Endodermal cell (in vitro differentiated cells): ENCODE measurements at regions not wholly inside any gene's neighbourhood (a gene's known extent, or its start where the extent isn't known, plus 50 kb on each side); places are given as distances from the start of the nearest gene placed in this dataset.

Experiments
- DNase-seq: peaks from one replicate; pipeline ENCODE4 v3.0.0-alpha.2; 2017
- H3K27ac ChIP-seq: 2 replicates; pipeline ENCODE4 v1.5.1; 2013; ENCODE audit warnings: mild to moderate bottlenecking, low read depth, low read length, moderate library complexity
- H3K27me3 ChIP-seq: 2 replicates; pipeline ENCODE4 v1.6.1; 2013; ENCODE audit warnings: mild to moderate bottlenecking, low read length, moderate library complexity; ENCODE audit not compliant: insufficient read depth, control insufficient read depth, poor library complexity, severe bottlenecking
- H3K36me3 ChIP-seq: 2 replicates; pipeline ENCODE4 v1.7.0; 2013; ENCODE audit warnings: mild to moderate bottlenecking, low read length, moderate library complexity; ENCODE audit not compliant: control insufficient read depth, insufficient read depth
- H3K4me1 ChIP-seq: one replicate; pipeline ENCODE4 v1.7.0; 2013; ENCODE audit warnings: low read length; ENCODE audit not compliant: control insufficient read depth, insufficient read depth
- H3K4me3 ChIP-seq: 2 replicates; pipeline ENCODE4 v1.5.1; 2013; ENCODE audit warnings: mild to moderate bottlenecking, low read length, moderate library complexity
- H3K9ac ChIP-seq: 2 replicates; pipeline ENCODE4 v1.6.1; 2013; ENCODE audit warnings: mild to moderate bottlenecking, low read length, moderate library complexity; ENCODE audit not compliant: poor library complexity, severe bottlenecking; ENCODE audit errors: extremely low read depth
- H3K9me3 ChIP-seq: 2 replicates; pipeline ENCODE4 v1.6.1; 2013; ENCODE audit warnings: mild to moderate bottlenecking, low read length, moderate library complexity; ENCODE audit not compliant: control insufficient read depth
- H3K27ac Mint-ChIP-seq: 2 replicates; pipeline ENCODE4 v1.8.0; 2020; ENCODE audit warnings: mixed read lengths
- H3K27me3 Mint-ChIP-seq: 2 replicates; pipeline ENCODE4 v1.8.0; 2021; ENCODE audit warnings: mild to moderate bottlenecking, mixed read lengths; ENCODE audit not compliant: insufficient read depth
- H3K36me3 Mint-ChIP-seq: 2 replicates; pipeline ENCODE4 v1.8.0; 2020; ENCODE audit warnings: low read depth, mixed read lengths
- H3K4me1 Mint-ChIP-seq: 2 replicates; pipeline ENCODE4 v1.8.0; 2020; ENCODE audit warnings: mixed read lengths
- H3K4me3 Mint-ChIP-seq: 2 replicates; pipeline ENCODE4 v1.8.0; 2020; ENCODE audit warnings: mild to moderate bottlenecking, moderate library complexity, mixed read lengths
- H3K9me3 Mint-ChIP-seq: 2 replicates; pipeline ENCODE4 v1.8.0; 2020; ENCODE audit warnings: mild to moderate bottlenecking, mixed read lengths
- CTCF ChIP-seq: fragments of 200-600 bp; sonication (generic); conservative IDR thresholded peaks from 2 replicates; pipeline ENCODE4 v1.5.0; 2021; ENCODE audit warnings: antibody characterized with exemption, mild to moderate bottlenecking
- WGBS, 2 experiments: methylation state at CpG; one replicate each; pipeline versions ENCODE4 v1.1.5 to v1.1.7; 2013; ENCODE audit warnings: missing lambda C conversion rate in 2 of 2, mixed read lengths in 1 of 2; ENCODE audit not compliant: insufficient coverage in 1 of 2, insufficient read length in 1 of 2; 5-methylcytosine and 5-hydroxymethylcytosine counted together

- Mint-ChIP-seq H3K27ac (no peak overlapping the region), H3K4me1 (peaks cover 2% of the 10 kb centered on the region), H3K4me3 (no peak overlapping the region), H3K36me3 (no peaks in the 10 kb centered on the region), H3K27me3 (no peaks in the 10 kb centered on the region), H3K9me3 (no peaks in the 10 kb centered on the region)
- Histone ChIP-seq H3K4me3 (no peak overlapping the region), H3K9me3 (no peaks in the 10 kb centered on the region), H3K9ac (no peak overlapping the region), H3K27me3 (no peaks in the 10 kb centered on the region), H3K4me1 (no peaks in the 10 kb centered on the region), H3K36me3 (no peaks in the 10 kb centered on the region), H3K27ac (no peak overlapping the region)
- DNase-seq = no peak
- TF ChIP-seq CTCF = no peak
- WGBS, 2 experiments = 97 to 100% methylated on average over 1 to 2 of the region's 3 CpGs
Observed at GRCh38 chr1:185568155-185569123, 165.8 kb upstream of the HMCN1 start.

GRCh38 chr1:185567440-185567839 lies 166.8 kb upstream of the HMCN1 start:
- Mint-ChIP-seq H3K9me3 (no peaks in the 10 kb centered on the region), H3K4me1 (peaks cover 2% of the 10 kb centered on the region), H3K27me3 (no peaks in the 10 kb centered on the region), H3K36me3 (no peaks in the 10 kb centered on the region), H3K4me3 (no peak overlapping the region), H3K27ac (no peak overlapping the region)
- no peaks in the 10 kb centered on the region for H3K4me1 ChIP-seq
- no peaks in the 10 kb centered on the region for H3K36me3 ChIP-seq
- no peak overlapping the region for H3K4me3 ChIP-seq
- H3K27me3 ChIP-seq = no peaks in the 10 kb centered on the region
- H3K9ac ChIP-seq = no peak overlapping the region
- no peaks in the 10 kb centered on the region for H3K9me3 ChIP-seq
- WGBS, 2 experiments = 79 to 94% methylated on average over 2 of the region's 2 CpGs
- no peak overlapping the region for H3K27ac ChIP-seq
- TF ChIP-seq CTCF = no peak
- DNase-seq = no peak

- WGBS, 2 experiments = 76 to 88% methylated on average over 4 of the region's 4 CpGs
- Histone ChIP-seq H3K9ac (no peak overlapping the region), H3K4me1 (no peaks in the 10 kb centered on the region), H3K4me3 (no peak overlapping the region), H3K27me3 (no peaks in the 10 kb centered on the region), H3K9me3 (no peaks in the 10 kb centered on the region), H3K36me3 (no peaks in the 10 kb centered on the region), H3K27ac (no peak overlapping the region)
- no peak for DNase-seq
- peaks cover 2% of the 10 kb centered on the region for H3K4me1 Mint-ChIP-seq
- H3K9me3 Mint-ChIP-seq = no peaks in the 10 kb centered on the region
- no peaks in the 10 kb centered on the region for H3K36me3 Mint-ChIP-seq
- no peak overlapping the region for H3K27ac Mint-ChIP-seq
- H3K27me3 Mint-ChIP-seq = no peaks in the 10 kb centered on the region
- TF ChIP-seq CTCF = no peak
- no peak overlapping the region for H3K4me3 Mint-ChIP-seq
Observed at GRCh38 chr1:185566995-185567394, 167.2 kb upstream of the HMCN1 start.
